ENCODE measurements at regions not wholly inside any gene's neighbourhood (a gene's known extent, or its start where the extent isn't known, plus 50 kb on each side); places are given as distances from the start of the nearest gene placed in this dataset.
A peak's percentile ranks its signal among the peaks of the same experiment; 100 is the strongest.

- FAIRE-seq = no peak
Measured at GRCh38 chr12:24554612-24555295, 394.1 kb downstream of the BCAT1 start.

GRCh38 chr12:24553259-24553658 lies 395.6 kb downstream of the BCAT1 start:
- FAIRE-seq = no peak

GRCh38 chr12:24551163-24551786 lies 397.6 kb downstream of the BCAT1 start:
- peak; percentile 47 for FAIRE-seq

- no peak for FAIRE-seq
Measured at GRCh38 chr12:24550609-24551008, 398.3 kb downstream of the BCAT1 start.

GRCh38 chr12:24546661-24547060 lies 402.2 kb downstream of the BCAT1 start:
- no peak for FAIRE-seq

- no peak for FAIRE-seq
Measured at GRCh38 chr12:24546084-24546483, 402.8 kb downstream of the BCAT1 start.

GRCh38 chr12:24544368-24544767 lies 404.5 kb downstream of the BCAT1 start:
- FAIRE-seq = no peak

GRCh38 chr12:24541193-24541871 lies 407.6 kb downstream of the BCAT1 start:
- FAIRE-seq = no peak

GRCh38 chr12:24539646-24540045 lies 409.3 kb downstream of the BCAT1 start:
- FAIRE-seq = no peak

GRCh38 chr12:24537083-24537860 lies 411.6 kb downstream of the BCAT1 start:
- FAIRE-seq = no peak

- no peak for FAIRE-seq
Measured at GRCh38 chr12:24535334-24536069, 413.4 kb downstream of the BCAT1 start.

GRCh38 chr12:24534622-24535021 lies 414.3 kb downstream of the BCAT1 start:
- no peak for FAIRE-seq

GRCh38 chr12:24533716-24534352 lies 415.1 kb downstream of the BCAT1 start:
- no peak for FAIRE-seq

- no peak for FAIRE-seq
Measured at GRCh38 chr12:24530689-24531088, 418.2 kb downstream of the BCAT1 start.

- no peak for FAIRE-seq
Measured at GRCh38 chr12:24527102-24527501, 421.8 kb downstream of the BCAT1 start.

GRCh38 chr12:24522736-24523135 lies 426.2 kb downstream of the BCAT1 start:
- no peak for FAIRE-seq

GRCh38 chr12:24519759-24520158 lies 429.1 kb downstream of the BCAT1 start:
- no peak for FAIRE-seq

- no peak for FAIRE-seq
Measured at GRCh38 chr12:24517000-24517399, 431.9 kb downstream of the BCAT1 start.

GRCh38 chr12:24510581-24511125 lies 438.2 kb downstream of the BCAT1 start:
- no peak for FAIRE-seq

GRCh38 chr12:24507827-24508226 lies 441.1 kb downstream of the BCAT1 start:
- FAIRE-seq = no peak

GRCh38 chr12:24505366-24506015 lies 443.4 kb downstream of the BCAT1 start:
- FAIRE-seq = no peak

Measured in islet of Langerhans (tissue), 1 donor.